GM10248 (cell line): ENCODE measurements at regions not wholly inside any gene's neighbourhood (a gene's known extent, or its start where the extent isn't known, plus 50 kb on each side); places are given as distances from the start of the nearest gene placed in this dataset.

Source experiments
- CTCF ChIA-PET: fragments of 300-600 bp; sonication (Branson Sonifier 250); formaldehyde crosslinking; extraction: SDS; loops from one replicate; lab custom pipeline; 2021; ENCODE audit warnings: antibody characterized with exemption; lab: Yijun Ruan, JAX
- POLR2A ChIA-PET: fragments of 350-650 bp; sonication (Branson Sonifier 250); formaldehyde crosslinking; extraction: SDS; loops from one replicate; lab custom pipeline; 2020; ENCODE audit warnings: antibody characterized with exemption; lab: Yijun Ruan, JAX
- DNase-seq: peaks from one replicate; pipeline ENCODE4 v3.0.0; 2012; ENCODE audit errors: extremely low spot score
- CTCF ChIP-seq: IDR thresholded peaks from 2 replicates; pipeline ENCODE4 v1.5.1; 2012; ENCODE audit warnings: mild to moderate bottlenecking, low read depth; ENCODE audit errors: extremely low read depth, missing control alignments, control extremely low read depth

DNA sequence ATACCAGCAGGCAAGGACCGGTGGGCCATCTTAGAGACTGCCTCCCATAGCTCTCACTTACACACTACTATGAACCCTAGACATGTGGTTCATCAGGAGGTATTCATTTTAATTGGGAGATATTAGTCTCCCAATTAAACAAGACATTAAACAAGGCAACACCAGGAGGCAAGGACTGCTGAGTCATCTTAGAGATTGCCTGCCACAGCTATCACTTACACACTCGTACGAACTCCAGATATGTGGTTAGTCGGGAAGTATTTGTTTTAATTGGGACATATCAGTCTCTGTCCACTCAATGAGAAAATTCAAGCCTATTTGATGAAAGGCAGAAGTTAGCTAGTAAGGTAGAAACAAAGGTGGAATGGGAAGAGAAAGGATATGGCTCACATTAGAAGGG is 343.9 kb downstream of the NFIB start:
- ChIA-PET CTCF (interaction anchor here (1.4 to 2.1 kb wide), 3 partner anchors 10 to 19 kb away, joined by 3 to 5 read pairs (median 4); no protein-coding TSS in a partner anchor), POLR2A (no interaction called here)
- no peak for TF ChIP-seq CTCF
- DNase-seq: no peak

DNA sequence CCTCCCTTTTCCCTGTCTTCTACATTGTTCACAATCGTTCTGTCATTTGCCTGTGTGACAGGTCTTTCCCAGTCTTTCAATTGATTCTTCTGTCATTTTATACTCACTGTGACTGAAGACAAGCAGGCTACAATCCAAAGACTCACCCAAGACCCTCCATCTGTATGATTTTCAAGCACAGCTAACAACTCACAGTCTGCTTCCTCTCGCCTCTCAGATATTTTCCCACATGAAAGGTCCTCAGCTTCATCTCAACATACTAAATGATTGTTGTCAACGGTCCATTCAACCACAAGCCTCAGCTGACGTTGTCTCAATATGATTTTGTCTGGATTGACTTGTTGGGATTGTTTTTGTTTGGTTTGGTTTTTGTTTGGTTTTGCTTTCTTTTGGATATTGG is 346.5 kb downstream of the NFIB start:
- DNase-seq: no peak
- POLR2A ChIA-PET: interaction anchor here (0.6 kb wide), 1 partner anchor 449 kb away, joined by 4 read pairs; no protein-coding TSS in a partner anchor
- no peak for TF ChIP-seq CTCF
- CTCF ChIA-PET: interaction anchor here (1.0 kb wide), 2 partner anchors 10 to 24 kb away, joined by 3 read pairs; no protein-coding TSS in a partner anchor

- CTCF ChIA-PET: interaction anchor here (1.0 kb wide), 2 partner anchors 10 to 24 kb away, joined by 3 read pairs; no protein-coding TSS in a partner anchor
- POLR2A ChIA-PET: no interaction called here
Observed at GRCh38 chr9:13967011-13967410, 346.9 kb downstream of the NFIB start.

GRCh38 chr9:13963005-13963653 is 350.8 kb downstream of the NFIB start:
- no peak for DNase-seq
- ChIA-PET POLR2A (no interaction called here), CTCF (interaction anchor here (1.7 kb wide), 1 partner anchor 9 kb away, joined by 3 read pairs; no protein-coding TSS in a partner anchor)
- no peak for TF ChIP-seq CTCF

More at GRCh38 chr9:13967011-13967410, 346.9 kb downstream of the NFIB start:
- no peak for TF ChIP-seq CTCF
- no peak for DNase-seq

DNA sequence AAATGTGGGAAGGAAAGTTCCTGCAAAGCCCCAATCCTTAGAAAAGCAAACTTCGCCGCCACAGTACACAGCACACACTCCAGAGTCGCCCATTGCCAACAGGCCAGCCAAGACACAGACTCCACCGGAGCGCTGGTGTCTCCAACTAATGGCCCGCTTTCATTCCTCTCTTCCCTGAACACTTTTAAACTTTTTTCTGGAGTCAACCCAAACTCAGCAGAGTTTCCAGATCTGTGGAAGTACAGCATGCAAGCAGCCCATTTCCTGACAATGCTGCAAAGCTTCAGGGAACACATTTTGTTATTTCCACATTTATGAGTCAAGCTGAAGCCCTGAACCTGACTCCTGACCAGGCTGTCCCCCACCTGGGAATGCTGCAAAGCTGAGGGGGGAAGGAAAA is 351.9 kb downstream of the NFIB start:
- TF ChIP-seq CTCF: no peak
- ChIA-PET POLR2A (no interaction called here), CTCF (interaction anchor here (1.7 kb wide), 1 partner anchor 10 kb away, joined by 3 read pairs; no protein-coding TSS in a partner anchor)
- no peak for DNase-seq

DNA sequence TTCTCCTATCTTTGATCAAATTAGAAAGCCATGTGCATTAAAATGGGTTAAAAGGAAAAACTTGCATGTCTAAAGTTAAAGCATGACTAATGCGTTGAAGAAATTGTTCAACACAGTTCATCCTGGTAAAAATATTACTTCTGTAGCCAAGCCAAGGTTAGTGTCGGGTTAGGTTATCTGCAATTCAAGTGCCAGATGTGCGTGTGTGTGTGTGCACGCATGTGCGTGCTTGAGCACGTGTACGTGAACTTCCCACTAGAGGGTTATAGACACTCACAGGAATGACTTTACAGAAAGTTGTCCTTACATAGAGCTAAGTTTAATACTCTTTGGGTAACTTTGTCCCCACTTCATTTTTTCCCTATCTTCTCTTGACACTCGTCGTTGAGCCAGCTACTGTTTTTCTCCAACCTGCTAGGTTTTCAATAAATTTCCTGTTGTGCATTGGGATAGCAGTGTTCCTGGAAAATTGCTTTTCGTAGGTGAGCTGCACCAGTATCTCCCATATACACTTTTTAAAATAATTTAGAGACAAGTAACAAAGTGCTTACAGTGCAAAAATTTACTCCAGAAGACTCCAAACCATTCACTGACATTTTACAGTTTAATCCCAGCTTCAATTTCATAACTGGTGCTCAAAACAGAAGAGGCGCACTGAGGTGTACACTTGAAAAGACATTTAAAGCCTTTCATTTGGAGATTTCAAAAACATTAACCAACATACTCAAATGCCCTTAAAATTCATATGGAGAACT is 353.8 kb downstream of the NFIB start:
- no peak for DNase-seq
- CTCF ChIA-PET: no interaction called here
- TF ChIP-seq CTCF: no peak
- POLR2A ChIA-PET: no interaction called here
